ENCODE measurements at regions not wholly inside any gene's neighbourhood (a gene's known extent, or its start where the extent isn't known, plus 50 kb on each side); places are given as distances from the start of the nearest gene placed in this dataset.

DNA sequence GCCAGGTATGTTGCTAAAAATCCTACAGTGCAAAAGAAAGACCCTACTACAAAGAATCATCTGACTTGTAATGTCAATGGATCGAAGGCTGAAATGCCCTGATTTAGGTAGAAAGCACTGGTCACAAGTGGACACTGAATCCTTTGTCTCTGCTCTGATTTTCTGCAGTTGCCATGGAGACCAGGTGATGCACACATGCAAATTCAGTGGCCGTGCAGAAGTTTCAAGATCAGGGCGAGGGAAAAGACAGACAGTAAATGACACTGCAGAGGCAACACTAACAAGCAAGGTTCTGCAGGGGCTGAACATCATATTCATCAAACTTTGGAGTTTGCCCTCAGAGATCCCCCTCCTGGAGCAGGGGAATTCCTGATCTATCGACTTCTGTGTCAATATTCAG, 370.3 kb upstream of the TMEM132C start:
- no peak for DNase-seq
- Mint-ChIP-seq H3K27ac (ENCODE audit: unreplicated experiment) (no peak overlapping the region), H3K36me3 (ENCODE audit: insufficient read depth, unreplicated experiment) (no peaks in the 10 kb centered on the region), H3K9me3 (ENCODE audit: low read depth, unreplicated experiment) (peaks cover 20% of the 10 kb centered on the region), H3K4me1 (ENCODE audit: low read depth, unreplicated experiment) (no peaks in the 10 kb centered on the region), H3K4me3 (ENCODE audit: low read depth, unreplicated experiment) (no peak overlapping the region), H3K27me3 (ENCODE audit: unreplicated experiment) (no peaks in the 10 kb centered on the region)
- intact Hi-C loops (cut with micrococcal nuclease; ENCODE audit: unreplicated experiment), result no loop called here
- no TSS peak for BruUV-seq (replicated peaks)
- CTCF ChIA-PET, result no interaction called here
- TF ChIP-seq CTCF (IDR thresholded peaks at IDR 0.05; ENCODE audit: unreplicated experiment), result no peak

DNA sequence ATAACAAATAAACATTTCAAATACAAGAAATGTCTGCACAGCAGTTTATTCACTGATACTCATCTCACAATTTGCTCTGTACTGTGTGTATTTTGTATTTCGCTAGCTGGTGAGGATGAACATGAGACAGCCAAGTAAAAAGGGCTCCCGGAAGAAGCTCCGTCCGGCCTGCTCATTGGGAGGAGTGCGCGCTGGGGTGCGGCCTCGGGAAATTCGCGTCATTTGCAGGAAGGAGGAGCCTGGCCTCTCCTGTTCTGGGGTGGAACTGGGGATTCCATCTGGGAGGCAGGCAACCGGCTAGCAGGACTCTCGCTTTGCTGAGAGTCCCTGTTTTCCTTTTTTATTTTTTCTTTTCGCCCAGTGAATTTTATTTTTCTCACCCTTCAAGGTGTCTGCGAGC, 368.4 kb upstream of the TMEM132C start:
- Mint-ChIP-seq H3K4me1 (ENCODE audit: low read depth, unreplicated experiment) (no peaks in the 10 kb centered on the region), H3K27me3 (ENCODE audit: unreplicated experiment) (no peaks in the 10 kb centered on the region), H3K9me3 (ENCODE audit: low read depth, unreplicated experiment) (peaks cover 18% of the 10 kb centered on the region), H3K36me3 (ENCODE audit: insufficient read depth, unreplicated experiment) (no peaks in the 10 kb centered on the region), H3K4me3 (ENCODE audit: low read depth, unreplicated experiment) (no peak overlapping the region), H3K27ac (ENCODE audit: unreplicated experiment) (no peak overlapping the region)
- intact Hi-C loops (cut with micrococcal nuclease; ENCODE audit: unreplicated experiment), result no loop called here
- no peak for TF ChIP-seq CTCF (IDR thresholded peaks at IDR 0.05; ENCODE audit: unreplicated experiment)
- no TSS peak for BruUV-seq (replicated peaks)
- DNase-seq, result no peak
- CTCF ChIA-PET, result no interaction called here

DNA sequence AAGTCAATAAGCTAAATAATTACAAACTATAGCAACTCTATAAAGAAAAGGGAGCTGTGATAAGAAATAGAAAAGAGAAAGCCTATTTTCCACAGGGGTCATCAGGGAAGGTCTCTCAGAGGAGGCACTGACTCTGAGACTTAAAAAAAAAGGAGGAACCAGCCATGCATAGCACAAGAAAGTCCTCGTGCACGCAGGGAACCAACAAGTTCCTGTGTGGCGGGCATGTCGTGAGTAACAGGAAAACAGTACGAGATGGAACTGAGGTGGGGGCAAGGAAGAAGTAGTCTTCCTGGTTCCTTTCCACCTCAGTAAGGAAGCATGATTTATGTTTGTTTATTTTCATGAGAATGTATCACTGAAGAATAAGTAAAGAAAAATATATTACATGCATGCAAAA, 367.0 kb upstream of the TMEM132C start:
- no peak for TF ChIP-seq CTCF (IDR thresholded peaks at IDR 0.05; ENCODE audit: unreplicated experiment)
- no TSS peak for BruUV-seq (replicated peaks)
- Mint-ChIP-seq H3K27ac (ENCODE audit: unreplicated experiment) (no peak overlapping the region), H3K9me3 (ENCODE audit: low read depth, unreplicated experiment) (peaks cover 15% of the 10 kb centered on the region), H3K36me3 (ENCODE audit: insufficient read depth, unreplicated experiment) (no peaks in the 10 kb centered on the region), H3K27me3 (ENCODE audit: unreplicated experiment) (no peaks in the 10 kb centered on the region), H3K4me3 (ENCODE audit: low read depth, unreplicated experiment) (no peak overlapping the region), H3K4me1 (ENCODE audit: low read depth, unreplicated experiment) (no peaks in the 10 kb centered on the region)
- CTCF ChIA-PET, result no interaction called here
- DNase-seq, result no peak
- intact Hi-C loops (cut with micrococcal nuclease; ENCODE audit: unreplicated experiment), result no loop called here

GRCh38 chr12:127900386-127900785, 366.6 kb upstream of the TMEM132C start:
- Mint-ChIP-seq H3K4me1 (ENCODE audit: low read depth, unreplicated experiment) (no peaks in the 10 kb centered on the region), H3K27me3 (ENCODE audit: unreplicated experiment) (no peaks in the 10 kb centered on the region), H3K9me3 (ENCODE audit: low read depth, unreplicated experiment) (peaks cover 11% of the 10 kb centered on the region), H3K36me3 (ENCODE audit: insufficient read depth, unreplicated experiment) (no peaks in the 10 kb centered on the region), H3K27ac (ENCODE audit: unreplicated experiment) (no peak overlapping the region), H3K4me3 (ENCODE audit: low read depth, unreplicated experiment) (no peak overlapping the region)
- CTCF ChIA-PET, result no interaction called here
- DNase-seq, result no peak
- TF ChIP-seq CTCF (IDR thresholded peaks at IDR 0.05; ENCODE audit: unreplicated experiment), result no peak
- intact Hi-C loops (cut with micrococcal nuclease; ENCODE audit: unreplicated experiment), result no loop called here
- no TSS peak for BruUV-seq (replicated peaks)

DNA sequence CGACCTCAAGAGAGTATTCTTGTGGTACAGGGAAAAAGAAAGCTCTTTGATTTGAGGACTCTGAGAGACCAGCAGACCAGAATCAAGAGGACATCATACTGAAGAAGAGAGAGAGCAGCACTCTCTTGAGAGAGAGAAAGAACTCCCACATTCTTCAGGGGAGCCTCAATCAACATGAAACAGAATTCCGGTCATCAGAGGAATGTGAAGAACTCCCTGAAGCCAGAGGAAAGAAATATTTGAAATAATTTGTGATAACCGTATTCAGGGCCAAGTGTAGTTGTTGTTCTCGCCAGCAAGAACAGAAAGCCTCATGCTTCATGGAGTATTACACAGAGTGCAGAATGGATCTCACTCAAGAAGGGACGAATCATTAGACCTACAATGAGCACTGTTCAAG, 363.8 kb upstream of the TMEM132C start:
- Mint-ChIP-seq H3K27ac (ENCODE audit: unreplicated experiment) (no peak overlapping the region), H3K36me3 (ENCODE audit: insufficient read depth, unreplicated experiment) (no peaks in the 10 kb centered on the region), H3K9me3 (ENCODE audit: low read depth, unreplicated experiment) (peaks cover 8% of the 10 kb centered on the region), H3K4me1 (ENCODE audit: low read depth, unreplicated experiment) (no peaks in the 10 kb centered on the region), H3K4me3 (ENCODE audit: low read depth, unreplicated experiment) (no peak overlapping the region), H3K27me3 (ENCODE audit: unreplicated experiment) (no peaks in the 10 kb centered on the region)
- no TSS peak for BruUV-seq (replicated peaks)
- CTCF ChIA-PET, result no interaction called here
- DNase-seq, result no peak
- TF ChIP-seq CTCF (IDR thresholded peaks at IDR 0.05; ENCODE audit: unreplicated experiment), result no peak
- intact Hi-C loops (cut with micrococcal nuclease; ENCODE audit: unreplicated experiment), result no loop called here
